OCI-LY7 (cell line): ENCODE measurements at regions not wholly inside any gene's neighbourhood (a gene's known extent, or its start where the extent isn't known, plus 50 kb on each side); places are given as distances from the start of the nearest gene placed in this dataset.

Experiments
- EZH2phosphoT487 ChIP-seq: fragments of 200-600 bp; sonication (generic); IDR thresholded peaks from 2 replicates; pipeline ENCODE4 v1.6.1; 2018; ENCODE audit warnings: low read depth, borderline replicate concordance, mild to moderate bottlenecking, mixed run types, antibody characterized with exemption, low read length, moderate library complexity, mixed read lengths
- TF ChIP-seq, protein P1 (sequence below): fragments of 200-600 bp; sonication (generic); conservative IDR thresholded peaks from 2 replicates; pipeline ENCODE4 v1.5.1; 2014; ENCODE audit warnings: mild to moderate bottlenecking, antibody characterized with exemption, low read length, moderate library complexity, mixed read lengths

- TF ChIP-seq, protein P1, sequence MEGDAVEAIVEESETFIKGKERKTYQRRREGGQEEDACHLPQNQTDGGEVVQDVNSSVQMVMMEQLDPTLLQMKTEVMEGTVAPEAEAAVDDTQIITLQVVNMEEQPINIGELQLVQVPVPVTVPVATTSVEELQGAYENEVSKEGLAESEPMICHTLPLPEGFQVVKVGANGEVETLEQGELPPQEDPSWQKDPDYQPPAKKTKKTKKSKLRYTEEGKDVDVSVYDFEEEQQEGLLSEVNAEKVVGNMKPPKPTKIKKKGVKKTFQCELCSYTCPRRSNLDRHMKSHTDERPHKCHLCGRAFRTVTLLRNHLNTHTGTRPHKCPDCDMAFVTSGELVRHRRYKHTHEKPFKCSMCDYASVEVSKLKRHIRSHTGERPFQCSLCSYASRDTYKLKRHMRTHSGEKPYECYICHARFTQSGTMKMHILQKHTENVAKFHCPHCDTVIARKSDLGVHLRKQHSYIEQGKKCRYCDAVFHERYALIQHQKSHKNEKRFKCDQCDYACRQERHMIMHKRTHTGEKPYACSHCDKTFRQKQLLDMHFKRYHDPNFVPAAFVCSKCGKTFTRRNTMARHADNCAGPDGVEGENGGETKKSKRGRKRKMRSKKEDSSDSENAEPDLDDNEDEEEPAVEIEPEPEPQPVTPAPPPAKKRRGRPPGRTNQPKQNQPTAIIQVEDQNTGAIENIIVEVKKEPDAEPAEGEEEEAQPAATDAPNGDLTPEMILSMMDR: no peak
- TF ChIP-seq EZH2phosphoT487: no peak
Observed at GRCh38 chr2:207437136-207437523, 92.6 kb upstream of the CREB1 start.
